Loucy (cell line): ENCODE measurements at regions not wholly inside any gene's neighbourhood (a gene's known extent, or its start where the extent isn't known, plus 50 kb on each side); places are given as distances from the start of the nearest gene placed in this dataset.

Experiments
- CTCF ChIP-seq: fragments of 200-600 bp; sonication (generic); conservative IDR thresholded peaks from 2 replicates; pipeline ENCODE4 v1.5.1; 2014; ENCODE audit warnings: mild to moderate bottlenecking, antibody characterized with exemption, low read length
- EZH2phosphoT487 ChIP-seq: fragments of 200-600 bp; IDR thresholded peaks from 2 replicates; pipeline ENCODE4 v1.6.1; 2018; ENCODE audit warnings: antibody characterized with exemption, mild to moderate bottlenecking, moderate library complexity, borderline replicate concordance

GRCh38 chr5:119795768-119796167, 166.4 kb downstream of the FAM170A start:
- TF ChIP-seq CTCF (no peak), EZH2phosphoT487 (no peak)
